ENCODE measurements at regions not wholly inside any gene's neighbourhood (a gene's known extent, or its start where the extent isn't known, plus 50 kb on each side); places are given as distances from the start of the nearest gene placed in this dataset.

DNA sequence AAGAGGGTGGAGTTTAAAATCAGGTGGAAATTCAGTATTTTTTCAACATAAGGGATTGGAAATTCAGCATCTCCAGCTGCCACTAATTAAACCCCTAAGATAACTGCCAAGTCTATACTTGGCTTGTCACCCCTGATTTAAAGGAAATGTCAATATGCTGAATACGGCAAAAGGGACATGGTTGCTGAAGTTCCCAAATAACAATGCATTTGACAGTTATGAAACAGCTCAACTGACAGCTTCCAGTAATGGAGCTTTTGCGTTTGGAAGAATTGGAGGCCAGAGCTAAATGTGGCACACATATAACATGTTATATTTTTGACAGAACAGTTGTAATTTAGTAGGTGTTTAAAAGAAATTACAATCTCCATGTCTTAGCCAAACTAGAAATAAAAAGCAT, 1867.9 kb upstream of the LRRTM1 start:
- DNase-seq = no peak
- Histone ChIP-seq H3K9me3 (no peaks in the 10 kb centered on the region), H3K27ac (no peak overlapping the region), H3K36me3 (no peaks in the 10 kb centered on the region), H3K27me3 (no peaks in the 10 kb centered on the region), H3K4me1 (ENCODE audit: insufficient read depth) (no peaks in the 10 kb centered on the region), H3K4me3 (no peak overlapping the region)
- WGBS, 3 donors = 73 to 80% (median 74%) methylated on average over 2 of the region's 2 CpGs
- TF ChIP-seq POLR2A (IDR thresholded peaks at IDR 0.05) (no peak), EP300 (IDR thresholded peaks at IDR 0.05) (no peak)
- TF ChIP-seq, protein P1, sequence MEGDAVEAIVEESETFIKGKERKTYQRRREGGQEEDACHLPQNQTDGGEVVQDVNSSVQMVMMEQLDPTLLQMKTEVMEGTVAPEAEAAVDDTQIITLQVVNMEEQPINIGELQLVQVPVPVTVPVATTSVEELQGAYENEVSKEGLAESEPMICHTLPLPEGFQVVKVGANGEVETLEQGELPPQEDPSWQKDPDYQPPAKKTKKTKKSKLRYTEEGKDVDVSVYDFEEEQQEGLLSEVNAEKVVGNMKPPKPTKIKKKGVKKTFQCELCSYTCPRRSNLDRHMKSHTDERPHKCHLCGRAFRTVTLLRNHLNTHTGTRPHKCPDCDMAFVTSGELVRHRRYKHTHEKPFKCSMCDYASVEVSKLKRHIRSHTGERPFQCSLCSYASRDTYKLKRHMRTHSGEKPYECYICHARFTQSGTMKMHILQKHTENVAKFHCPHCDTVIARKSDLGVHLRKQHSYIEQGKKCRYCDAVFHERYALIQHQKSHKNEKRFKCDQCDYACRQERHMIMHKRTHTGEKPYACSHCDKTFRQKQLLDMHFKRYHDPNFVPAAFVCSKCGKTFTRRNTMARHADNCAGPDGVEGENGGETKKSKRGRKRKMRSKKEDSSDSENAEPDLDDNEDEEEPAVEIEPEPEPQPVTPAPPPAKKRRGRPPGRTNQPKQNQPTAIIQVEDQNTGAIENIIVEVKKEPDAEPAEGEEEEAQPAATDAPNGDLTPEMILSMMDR (IDR thresholded peaks at IDR 0.05) = no peak
- intact Hi-C loops (cut with DNase I) = no loop called here

DNA sequence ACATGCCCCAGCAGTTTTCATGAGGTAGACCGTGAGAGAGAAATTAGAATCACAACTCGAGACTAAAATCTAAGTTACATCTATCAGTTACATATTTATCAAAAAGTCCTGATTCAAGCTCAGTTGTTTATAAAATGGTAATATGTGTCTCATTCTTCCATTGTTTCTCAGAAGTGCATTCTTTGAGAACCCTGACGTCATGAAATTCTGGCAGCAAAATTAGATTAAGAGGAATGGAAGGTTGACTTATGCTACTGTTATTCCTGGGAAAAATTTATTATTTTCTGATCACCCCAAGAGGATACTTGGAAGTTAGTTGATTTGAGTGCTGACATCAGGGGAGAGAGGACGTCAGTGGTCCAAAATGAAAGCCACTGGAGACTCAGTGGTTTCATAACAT, 1864.8 kb upstream of the LRRTM1 start:
- Histone ChIP-seq H3K36me3 (no peaks in the 10 kb centered on the region), H3K27me3 (no peaks in the 10 kb centered on the region), H3K4me3 (no peak overlapping the region), H3K27ac (no peak overlapping the region), H3K9me3 (no peaks in the 10 kb centered on the region), H3K4me1 (ENCODE audit: insufficient read depth) (no peaks in the 10 kb centered on the region)
- intact Hi-C loops (cut with DNase I) = no loop called here
- no peak for DNase-seq
- WGBS, 3 donors = 71 to 81% (median 78%) methylated on average over 4 of the region's 4 CpGs
- TF ChIP-seq POLR2A (IDR thresholded peaks at IDR 0.05) (no peak), EP300 (IDR thresholded peaks at IDR 0.05) (no peak)
- TF ChIP-seq, protein P1 (IDR thresholded peaks at IDR 0.05) = no peak

DNA sequence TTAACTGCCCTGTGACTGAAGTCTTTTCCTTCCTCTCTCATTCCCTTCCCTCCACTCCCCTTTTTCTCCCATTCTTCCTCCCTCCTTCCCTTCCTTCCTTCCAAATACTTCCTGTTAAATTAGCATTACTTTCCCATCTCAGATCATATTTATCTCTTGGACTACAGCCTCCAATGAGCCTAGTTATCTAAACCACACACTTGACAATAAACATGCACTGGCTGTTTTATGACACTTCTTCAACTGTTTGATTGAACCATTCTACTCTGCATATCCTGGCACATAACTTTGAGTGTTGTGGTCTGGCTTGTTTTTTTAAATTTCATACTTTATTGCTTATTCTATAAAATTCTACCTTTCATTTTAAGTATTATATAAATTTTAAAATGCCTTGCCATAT, 1860.8 kb upstream of the LRRTM1 start:
- H3K4me3 ChIP-seq = no peak overlapping the region
- no peak for TF ChIP-seq EP300 (IDR thresholded peaks at IDR 0.05)
- TF ChIP-seq, protein P1 (IDR thresholded peaks at IDR 0.05) = no peak
- TF ChIP-seq POLR2A (IDR thresholded peaks at IDR 0.05) = no peak
- H3K27ac ChIP-seq = no peak overlapping the region
- no peaks in the 10 kb centered on the region for H3K9me3 ChIP-seq
- DNase-seq = no peak
- no peaks in the 10 kb centered on the region for H3K4me1 ChIP-seq (ENCODE audit: insufficient read depth)
- intact Hi-C loops (cut with DNase I) = no loop called here
- no peaks in the 10 kb centered on the region for H3K27me3 ChIP-seq
- H3K36me3 ChIP-seq = no peaks in the 10 kb centered on the region

DNA sequence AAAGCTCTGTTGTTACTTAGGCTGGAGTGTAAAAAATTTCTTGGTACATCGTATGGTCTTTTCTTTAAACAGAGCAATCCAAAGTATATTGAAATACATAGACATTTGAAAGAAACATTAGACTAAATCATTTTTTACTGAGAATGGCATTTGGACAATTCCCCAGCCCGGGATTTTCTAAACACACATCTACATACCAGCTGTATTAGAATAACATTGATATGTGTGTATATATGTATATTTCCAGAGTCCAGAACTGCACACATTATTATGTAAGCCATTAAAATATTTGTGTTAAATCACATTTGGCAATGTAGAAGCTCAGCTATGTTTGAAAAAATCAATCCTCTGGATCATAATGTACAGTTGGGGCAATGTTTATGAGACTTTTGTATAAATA, 1853.6 kb upstream of the LRRTM1 start:
- TF ChIP-seq EP300 (IDR thresholded peaks at IDR 0.05) (no peak), POLR2A (IDR thresholded peaks at IDR 0.05) (no peak)
- TF ChIP-seq, protein P1 (IDR thresholded peaks at IDR 0.05) = no peak
- intact Hi-C loops (cut with DNase I) = no loop called here
- Histone ChIP-seq H3K27me3 (no peaks in the 10 kb centered on the region), H3K9me3 (no peaks in the 10 kb centered on the region), H3K4me3 (no peak overlapping the region), H3K4me1 (ENCODE audit: insufficient read depth) (no peaks in the 10 kb centered on the region), H3K27ac (no peak overlapping the region), H3K36me3 (no peaks in the 10 kb centered on the region)
- no peak for DNase-seq
- WGBS, 3 donors = 56 to 80% (median 57%) methylated on average over 2 of the region's 2 CpGs

DNA sequence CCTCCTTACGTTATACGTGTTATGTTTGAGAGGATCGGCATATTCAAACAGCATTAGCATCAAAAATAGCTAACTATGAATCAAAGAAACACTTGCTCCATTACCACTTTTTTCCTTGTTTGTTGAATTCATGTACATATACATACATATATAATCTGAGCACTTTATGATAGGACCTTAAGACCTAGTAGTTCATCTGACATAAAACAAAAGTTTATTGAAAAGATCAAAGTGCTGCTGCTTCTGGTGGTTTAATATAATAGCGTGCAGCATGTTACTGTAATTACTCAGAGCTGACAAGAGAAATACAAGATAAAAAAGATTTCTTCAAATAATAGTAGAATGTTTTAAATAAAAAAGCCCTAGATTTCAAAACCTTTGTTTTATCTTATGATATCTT, 1850.9 kb upstream of the LRRTM1 start:
- intact Hi-C loops (cut with DNase I) = no loop called here
- no peak for TF ChIP-seq POLR2A (IDR thresholded peaks at IDR 0.05)
- TF ChIP-seq, protein P1 (IDR thresholded peaks at IDR 0.05) = no peak
- no peak for TF ChIP-seq EP300 (IDR thresholded peaks at IDR 0.05)
- 71 to 75% (median 71%) methylated on average over 4 of the region's 4 CpGs for WGBS, 3 donors
- Histone ChIP-seq H3K9me3 (no peaks in the 10 kb centered on the region), H3K27me3 (no peaks in the 10 kb centered on the region), H3K4me3 (no peak overlapping the region), H3K4me1 (ENCODE audit: insufficient read depth) (no peaks in the 10 kb centered on the region), H3K36me3 (no peaks in the 10 kb centered on the region), H3K27ac (no peak overlapping the region)
- DNase-seq = no peak

Data from ovary (tissue), 7 donors.